ENCODE measurements at regions not wholly inside any gene's neighbourhood (a gene's known extent, or its start where the extent isn't known, plus 50 kb on each side); places are given as distances from the start of the nearest gene placed in this dataset.

DNA sequence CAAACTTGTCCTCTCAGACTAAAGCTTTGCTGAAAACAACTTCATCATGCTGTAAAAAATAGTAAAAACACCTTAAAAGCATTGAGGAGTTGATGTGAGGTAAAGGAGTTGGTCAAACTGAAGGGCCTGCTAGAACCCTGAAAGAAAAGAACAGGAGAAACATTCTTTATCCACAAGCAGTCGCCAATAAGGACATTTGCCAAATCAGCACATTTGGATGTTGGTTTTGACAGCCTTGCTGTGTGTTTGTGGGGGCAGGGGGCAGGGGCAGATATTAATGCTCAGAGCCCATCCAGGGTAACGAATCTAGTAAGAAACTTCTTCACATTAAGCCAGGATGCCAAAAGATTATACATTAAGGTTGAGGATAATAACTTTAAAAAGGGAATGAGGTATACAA, 399.9 kb upstream of the ZFHX3 start:
- Histone ChIP-seq H3K4me1 (ENCODE audit: control insufficient read depth in 1 of 2, insufficient read depth in 1 of 2, low read depth in 1 of 2, low read length in 1 of 2) (no peaks in the 10 kb centered on the region), H3K27me3 (no peaks in the 10 kb centered on the region), H3K27ac (no peak overlapping the region), H3K4me3 (ENCODE audit: low read depth in 1 of 2, low read length in 1 of 2) (no peak overlapping the region), H3K9me3 (no peaks in the 10 kb centered on the region), H3K36me3 (no peaks in the 10 kb centered on the region)
- TF ChIP-seq, protein P1, sequence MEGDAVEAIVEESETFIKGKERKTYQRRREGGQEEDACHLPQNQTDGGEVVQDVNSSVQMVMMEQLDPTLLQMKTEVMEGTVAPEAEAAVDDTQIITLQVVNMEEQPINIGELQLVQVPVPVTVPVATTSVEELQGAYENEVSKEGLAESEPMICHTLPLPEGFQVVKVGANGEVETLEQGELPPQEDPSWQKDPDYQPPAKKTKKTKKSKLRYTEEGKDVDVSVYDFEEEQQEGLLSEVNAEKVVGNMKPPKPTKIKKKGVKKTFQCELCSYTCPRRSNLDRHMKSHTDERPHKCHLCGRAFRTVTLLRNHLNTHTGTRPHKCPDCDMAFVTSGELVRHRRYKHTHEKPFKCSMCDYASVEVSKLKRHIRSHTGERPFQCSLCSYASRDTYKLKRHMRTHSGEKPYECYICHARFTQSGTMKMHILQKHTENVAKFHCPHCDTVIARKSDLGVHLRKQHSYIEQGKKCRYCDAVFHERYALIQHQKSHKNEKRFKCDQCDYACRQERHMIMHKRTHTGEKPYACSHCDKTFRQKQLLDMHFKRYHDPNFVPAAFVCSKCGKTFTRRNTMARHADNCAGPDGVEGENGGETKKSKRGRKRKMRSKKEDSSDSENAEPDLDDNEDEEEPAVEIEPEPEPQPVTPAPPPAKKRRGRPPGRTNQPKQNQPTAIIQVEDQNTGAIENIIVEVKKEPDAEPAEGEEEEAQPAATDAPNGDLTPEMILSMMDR (IDR thresholded peaks at IDR 0.05), result no peak

DNA sequence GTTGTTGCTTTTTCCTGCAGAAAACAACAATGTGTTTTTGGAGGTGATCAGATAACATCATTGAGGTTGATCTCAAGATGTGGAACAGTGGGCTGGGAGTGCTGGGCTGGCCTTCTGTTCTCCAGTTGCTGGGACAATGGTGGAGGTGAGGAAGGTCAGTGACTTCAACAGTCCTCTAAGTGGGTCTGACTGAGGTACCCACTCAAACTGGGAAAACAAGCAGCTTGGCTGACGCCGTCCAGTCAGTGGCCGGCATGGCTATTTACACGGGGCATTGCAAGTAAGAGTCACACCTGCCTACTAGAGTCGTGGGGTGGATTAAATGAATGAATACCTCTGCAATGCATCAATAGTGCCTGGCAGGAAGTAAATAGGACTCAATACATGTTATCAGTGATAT, 386.7 kb upstream of the ZFHX3 start:
- Histone ChIP-seq H3K27me3 (no peaks in the 10 kb centered on the region), H3K4me3 (ENCODE audit: low read depth in 1 of 2, low read length in 1 of 2) (no peak overlapping the region), H3K36me3 (no peaks in the 10 kb centered on the region), H3K27ac (no peak overlapping the region), H3K4me1 (ENCODE audit: control insufficient read depth in 1 of 2, insufficient read depth in 1 of 2, low read depth in 1 of 2, low read length in 1 of 2) (no peaks in the 10 kb centered on the region), H3K9me3 (no peaks in the 10 kb centered on the region)
- TF ChIP-seq, protein P1 (IDR thresholded peaks at IDR 0.05), result no peak

DNA sequence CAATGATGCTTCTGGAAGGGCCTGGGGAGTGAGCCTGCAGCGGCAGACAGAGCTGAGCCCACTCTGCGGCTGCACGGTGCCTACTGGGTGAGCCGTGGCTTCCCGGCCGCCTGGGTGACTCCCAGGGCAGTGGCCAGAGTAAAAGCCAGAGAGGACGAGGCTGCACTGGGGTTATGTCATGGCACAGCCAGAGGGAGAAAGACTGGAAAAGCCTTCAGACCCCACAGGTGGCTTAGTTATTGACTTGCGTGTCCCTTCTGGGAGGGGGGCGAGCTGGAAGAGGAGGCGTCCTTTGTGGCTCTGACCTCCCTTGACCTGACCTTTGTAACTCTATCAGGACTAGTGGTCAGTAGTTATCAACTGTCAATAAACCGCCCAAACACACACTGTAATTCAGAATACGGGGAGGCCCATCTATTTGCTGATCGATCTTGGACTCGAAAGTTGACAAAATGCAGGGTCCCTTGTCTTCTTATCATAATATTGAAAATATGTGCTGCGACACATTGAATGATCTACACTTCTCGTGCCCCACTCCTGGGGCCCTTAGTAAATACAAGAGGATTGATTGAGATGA, 385.9 kb upstream of the ZFHX3 start:
- H3K36me3 ChIP-seq, result no peaks in the 10 kb centered on the region
- no peak overlapping the region for H3K4me3 ChIP-seq (ENCODE audit: low read depth in 1 of 2, low read length in 1 of 2)
- no peak overlapping the region for H3K27ac ChIP-seq
- TF ChIP-seq, protein P1 (IDR thresholded peaks at IDR 0.05), result no peak
- no peaks in the 10 kb centered on the region for H3K9me3 ChIP-seq
- H3K4me1 ChIP-seq (ENCODE audit: control insufficient read depth in 1 of 2, insufficient read depth in 1 of 2, low read depth in 1 of 2, low read length in 1 of 2), result no peaks in the 10 kb centered on the region
- no peaks in the 10 kb centered on the region for H3K27me3 ChIP-seq

DNA sequence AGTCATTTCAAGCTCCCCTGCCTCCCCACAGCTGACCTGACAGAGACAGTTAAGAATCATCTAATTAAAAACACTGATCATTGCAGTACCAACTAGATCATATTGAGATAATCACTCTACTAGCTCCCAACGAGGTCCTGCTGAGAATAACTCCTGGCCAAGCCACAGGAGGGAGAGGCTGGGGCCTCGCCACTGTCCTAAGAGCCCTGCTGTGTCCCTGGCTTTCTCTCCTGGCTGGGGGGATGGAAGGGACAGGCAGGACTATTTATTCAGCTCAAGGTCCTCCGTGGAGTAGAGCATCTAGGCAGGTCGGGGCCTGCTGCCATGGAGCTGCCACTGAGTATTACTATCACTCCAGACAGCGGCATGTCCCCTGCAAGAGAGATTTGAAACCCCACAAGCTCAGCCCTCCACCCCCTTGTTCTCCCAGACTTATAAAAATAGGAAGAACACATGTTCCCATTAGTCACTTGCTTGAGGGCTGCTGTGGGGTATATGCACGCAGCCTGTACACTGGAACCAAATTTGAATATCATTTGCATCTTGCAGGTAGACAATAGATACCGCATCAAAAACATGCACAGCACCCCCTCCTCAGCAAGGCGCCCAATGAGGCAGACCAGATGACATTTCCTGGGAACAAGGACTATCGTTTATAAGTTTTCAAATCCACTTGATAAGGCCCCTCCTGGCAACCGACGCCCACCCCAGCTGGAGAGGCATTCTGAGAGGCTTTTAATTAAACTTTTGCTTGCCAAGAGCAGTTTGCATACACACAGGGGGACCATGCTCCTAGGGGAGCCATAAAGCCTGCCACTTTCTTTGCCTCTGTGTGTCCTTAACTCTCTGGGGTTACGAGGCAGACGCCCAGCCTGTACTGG, 385.2 kb upstream of the ZFHX3 start:
- Histone ChIP-seq H3K27ac (no peak overlapping the region), H3K4me3 (ENCODE audit: low read depth in 1 of 2, low read length in 1 of 2) (no peak overlapping the region), H3K9me3 (no peaks in the 10 kb centered on the region), H3K36me3 (no peaks in the 10 kb centered on the region), H3K4me1 (ENCODE audit: control insufficient read depth in 1 of 2, insufficient read depth in 1 of 2, low read depth in 1 of 2, low read length in 1 of 2) (no peaks in the 10 kb centered on the region), H3K27me3 (no peaks in the 10 kb centered on the region)
- TF ChIP-seq, protein P1 (IDR thresholded peaks at IDR 0.05), result no peak

DNA sequence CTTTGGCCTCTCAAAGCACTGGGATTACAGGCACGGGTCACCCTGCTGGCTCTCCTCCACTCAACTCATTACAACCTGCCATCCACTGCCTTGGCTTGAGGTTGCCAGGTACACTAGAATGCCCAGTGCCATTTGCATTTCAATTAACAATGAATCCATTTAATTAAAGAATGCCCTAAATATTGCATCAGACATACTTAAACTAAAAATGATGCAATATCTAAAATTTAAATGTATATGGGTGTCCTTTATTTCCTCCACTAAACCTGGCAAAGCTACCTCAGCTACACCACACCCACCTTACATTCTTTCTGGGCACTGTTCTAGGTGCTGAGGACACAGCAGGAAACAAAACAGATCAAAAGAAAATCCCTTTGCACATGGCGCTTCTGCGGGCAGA, 382.2 kb upstream of the ZFHX3 start:
- H3K4me1 ChIP-seq (ENCODE audit: control insufficient read depth in 1 of 2, insufficient read depth in 1 of 2, low read depth in 1 of 2, low read length in 1 of 2), result no peaks in the 10 kb centered on the region
- no peak overlapping the region for H3K4me3 ChIP-seq (ENCODE audit: low read depth in 1 of 2, low read length in 1 of 2)
- H3K9me3 ChIP-seq, result no peaks in the 10 kb centered on the region
- no peak overlapping the region for H3K27ac ChIP-seq
- no peaks in the 10 kb centered on the region for H3K27me3 ChIP-seq
- no peaks in the 10 kb centered on the region for H3K36me3 ChIP-seq
- TF ChIP-seq, protein P1 (IDR thresholded peaks at IDR 0.05), result no peak

All from neutrophil (primary cell).